Uterus (tissue), 3 donors: ENCODE measurements at regions not wholly inside any gene's neighbourhood (a gene's known extent, or its start where the extent isn't known, plus 50 kb on each side); places are given as distances from the start of the nearest gene placed in this dataset.

Experiments
- DNase-seq, 2 donors: peaks; one replicate each; pipeline ENCODE4 v3.0.0-alpha.2; 2019 to 2020
- H3K27ac ChIP-seq, 2 donors: fragments of 200-600 bp; sonication (generic); 1 replicate in 1 of 2; 2 replicates in 1 of 2; pipeline ENCODE4 v1.5.1; 2016 to 2018
- H3K27me3 ChIP-seq, 2 donors: fragments of 200-600 bp; sonication (generic); one replicate each; pipeline ENCODE4 v1.5.1; 2018 to 2019; ENCODE audit warnings: control low read depth in 1 of 2
- H3K36me3 ChIP-seq, 2 donors: fragments of 200-600 bp; sonication (generic); one replicate each; pipeline ENCODE4 v1.5.1; 2019; ENCODE audit warnings: control low read depth in 1 of 2
- H3K4me1 ChIP-seq, 2 donors: fragments of 200-600 bp; sonication (generic); one replicate each; pipeline ENCODE4 v1.5.1; 2018 to 2019; ENCODE audit warnings: control low read depth in 1 of 2
- H3K4me3 ChIP-seq, 2 donors: fragments of 200-600 bp; sonication (generic); 1 replicate in 1 of 2; 2 replicates in 1 of 2; pipeline ENCODE4 v1.5.1; 2018 to 2019; ENCODE audit warnings: mild to moderate bottlenecking in 1 of 2
- H3K9me3 ChIP-seq, 2 donors: fragments of 200-600 bp; sonication (generic); one replicate each; pipeline ENCODE4 v1.5.1; 2019; ENCODE audit warnings: control low read depth in 1 of 2
- CTCF ChIP-seq, 4 experiments: fragments of 200-600 bp in 2 of 4; fragments of 450-650 bp in 2 of 4; sonication (generic) in 2 of 4; IDR thresholded peaks; one replicate each; pipeline ENCODE4 v1.5.1; 2016 to 2019; ENCODE audit warnings: antibody characterized with exemption in 4 of 4, mild to moderate bottlenecking in 2 of 4, moderate library complexity in 1 of 4
- POLR2A ChIP-seq, 2 donors: fragments of 450-650 bp; IDR thresholded peaks; one replicate each; pipeline ENCODE4 v1.6.1; 2016; ENCODE audit warnings: antibody characterized with exemption in 2 of 2, mild to moderate bottlenecking in 1 of 2, moderate library complexity in 1 of 2
- intact Hi-C: fragments of 100-400 bp; cut with DNase I; formaldehyde crosslinking; loops from one replicate; pipeline ENCODE4 v1.15.1; 2023; ENCODE audit warnings: low total_unique reads
- donor health status: DM: yes; HTN: yes; CAD: no.

GRCh38 chr9:29873579-29873978, 2300.3 kb upstream of the C9orf72 start:
- intact Hi-C loops = no loop called here
- Histone ChIP-seq H3K9me3 (no peaks in the 10 kb centered on the region), H3K27me3 (no peaks in the 10 kb centered on the region), H3K4me1 (no peaks in the 10 kb centered on the region), H3K27ac (no peak overlapping the region), H3K4me3 (no peak overlapping the region), H3K36me3 (no peaks in the 10 kb centered on the region)
- no peak for DNase-seq
- TF ChIP-seq POLR2A (IDR thresholded peaks at IDR 0.05) = no peak
- no peak for TF ChIP-seq CTCF (IDR thresholded peaks at IDR 0.05)

GRCh38 chr9:29875547-29875946, 2302.3 kb upstream of the C9orf72 start:
- Histone ChIP-seq H3K4me3 (no peak overlapping the region), H3K9me3 (no peaks in the 10 kb centered on the region), H3K36me3 (no peaks in the 10 kb centered on the region), H3K27me3 (no peaks in the 10 kb centered on the region), H3K27ac (no peak overlapping the region), H3K4me1 (no peaks in the 10 kb centered on the region)
- TF ChIP-seq CTCF (IDR thresholded peaks at IDR 0.05) (no peak), POLR2A (IDR thresholded peaks at IDR 0.05) (no peak)
- intact Hi-C loops = no loop called here
- DNase-seq = no peak

- no peak for TF ChIP-seq POLR2A (IDR thresholded peaks at IDR 0.05)
- TF ChIP-seq CTCF (IDR thresholded peaks at IDR 0.05) = no peak
- Histone ChIP-seq H3K4me1 (no peaks in the 10 kb centered on the region), H3K9me3 (no peaks in the 10 kb centered on the region), H3K27me3 (no peaks in the 10 kb centered on the region), H3K4me3 (no peak overlapping the region), H3K27ac (no peak overlapping the region), H3K36me3 (no peaks in the 10 kb centered on the region)
- no peak for DNase-seq
- intact Hi-C loops = no loop called here
These were observed 2309.5 kb upstream of the C9orf72 start for GRCh38 chr9:29882767-29883166.

GRCh38 chr9:29906065-29906464, 2332.8 kb upstream of the C9orf72 start:
- Histone ChIP-seq H3K27me3 (no peaks in the 10 kb centered on the region), H3K9me3 (no peaks in the 10 kb centered on the region), H3K27ac (no peak overlapping the region), H3K4me3 (no peak overlapping the region), H3K36me3 (peaks cover 0 to 2% of the 10 kb centered on the region in 2 donors), H3K4me1 (no peaks in the 10 kb centered on the region)
- no peak for DNase-seq
- intact Hi-C loops = no loop called here
- no peak for TF ChIP-seq CTCF (IDR thresholded peaks at IDR 0.05)
- no peak for TF ChIP-seq POLR2A (IDR thresholded peaks at IDR 0.05)

- intact Hi-C loops = no loop called here
- H3K27ac ChIP-seq = no peak overlapping the region
- H3K4me3 ChIP-seq = no peak overlapping the region
These were observed 2354.8 kb upstream of the C9orf72 start for GRCh38 chr9:29928072-29928471.

More at GRCh38 chr9:29928072-29928471, 2354.8 kb upstream of the C9orf72 start:
- no peaks in the 10 kb centered on the region for H3K36me3 ChIP-seq
- no peak for DNase-seq
- no peaks in the 10 kb centered on the region for H3K4me1 ChIP-seq
- TF ChIP-seq POLR2A (IDR thresholded peaks at IDR 0.05) = no peak
- TF ChIP-seq CTCF (IDR thresholded peaks at IDR 0.05) = no peak
- H3K9me3 ChIP-seq = no peaks in the 10 kb centered on the region
- H3K27me3 ChIP-seq = no peaks in the 10 kb centered on the region
